Brain microvascular endothelial cell (primary cell): ENCODE measurements at regions not wholly inside any gene's neighbourhood (a gene's known extent, or its start where the extent isn't known, plus 50 kb on each side); places are given as distances from the start of the nearest gene placed in this dataset.
A peak's percentile ranks its signal among the peaks of the same experiment; 100 is the strongest.

ENCODE experiments used
- DNase-seq: peaks from one replicate; pipeline ENCODE4 v3.0.0-alpha.2; 2020
- H3K27ac ChIP-seq: fragments of 250-450 bp; sonication (Bioruptor Pico); 2 replicates; pipeline ENCODE4 v1.5.1; 2020; ENCODE audit warnings: mild to moderate bottlenecking, moderate library complexity
- H3K27me3 ChIP-seq: fragments of 250-450 bp; sonication (Bioruptor Pico); replicated peaks from 2 replicates; pipeline ENCODE4 v1.5.1; 2020; ENCODE audit warnings: mild to moderate bottlenecking
- H3K36me3 ChIP-seq: fragments of 250-450 bp; sonication (Bioruptor Pico); replicated peaks from 2 replicates; pipeline ENCODE4 v1.5.1; 2020; ENCODE audit warnings: mild to moderate bottlenecking
- H3K4me3 ChIP-seq: 2 replicates; pipeline ENCODE4 v1.5.1; 2011; ENCODE audit warnings: low read depth, mild to moderate bottlenecking, control low read depth, low read length, moderate library complexity
- CTCF ChIP-seq: IDR thresholded peaks from 2 replicates; pipeline ENCODE4 v1.5.1; 2011; ENCODE audit warnings: low read depth, mild to moderate bottlenecking, moderate library complexity, low read length, control low read depth, inconsistent platforms; ENCODE audit errors: missing control alignments
- in situ Hi-C: cut with HindIII; loops from 2 replicates; pipeline ENCODE4 v1.10.0; 2017; ENCODE audit warnings: low sequenced_read_pairs, low pct_ligation_motif_present

GRCh38 chr4:30903502-30904214 is 183.5 kb downstream of the PCDH7 start:
- no peak for DNase-seq
- TF ChIP-seq CTCF, result no peak
- Histone ChIP-seq H3K36me3 (no peaks in the 10 kb centered on the region), H3K4me3 (no peak overlapping the region), H3K27me3 (no peaks in the 10 kb centered on the region), H3K27ac (no peak overlapping the region)
- in situ Hi-C loops, result no loop called here

GRCh38 chr4:30904215-30904555 is 184.0 kb downstream of the PCDH7 start:
- Histone ChIP-seq H3K4me3 (no peak overlapping the region), H3K27me3 (no peaks in the 10 kb centered on the region), H3K27ac (no peak overlapping the region), H3K36me3 (no peaks in the 10 kb centered on the region)
- no peak for TF ChIP-seq CTCF
- in situ Hi-C loops, result no loop called here
- no peak for DNase-seq

- in situ Hi-C loops, result no loop called here
- H3K27me3 ChIP-seq, result no peaks in the 10 kb centered on the region
- no peak overlapping the region for H3K4me3 ChIP-seq
- H3K27ac ChIP-seq, result no peak overlapping the region
- DNase-seq, result no peak
- H3K36me3 ChIP-seq, result no peaks in the 10 kb centered on the region
- no peak for TF ChIP-seq CTCF
Measured at GRCh38 chr4:30904588-30904987, 184.4 kb downstream of the PCDH7 start.

GRCh38 chr4:30912098-30912714 is 192.0 kb downstream of the PCDH7 start:
- in situ Hi-C loops, result no loop called here
- no peak overlapping the region for H3K27ac ChIP-seq
- H3K36me3 ChIP-seq, result no peaks in the 10 kb centered on the region
- H3K27me3 ChIP-seq, result no peaks in the 10 kb centered on the region
- peak; percentile 22 for DNase-seq
- no peak overlapping the region for H3K4me3 ChIP-seq
- no peak for TF ChIP-seq CTCF

- no peak for DNase-seq
- Histone ChIP-seq H3K36me3 (no peaks in the 10 kb centered on the region), H3K27me3 (no peaks in the 10 kb centered on the region), H3K4me3 (no peak overlapping the region), H3K27ac (no peak overlapping the region)
- in situ Hi-C loops, result no loop called here
- no peak for TF ChIP-seq CTCF
Measured at GRCh38 chr4:30916337-30917274, 196.4 kb downstream of the PCDH7 start.
